GM21515 (cell line): ENCODE measurements at regions not wholly inside any gene's neighbourhood (a gene's known extent, or its start where the extent isn't known, plus 50 kb on each side); places are given as distances from the start of the nearest gene placed in this dataset.

Experiments
- ATAC-seq: cut with Tn5 transposase; IDR thresholded peaks from one replicate; pipeline ENCODE4 v1.9.1; 2021; ENCODE audit not compliant: unreplicated experiment

DNA sequence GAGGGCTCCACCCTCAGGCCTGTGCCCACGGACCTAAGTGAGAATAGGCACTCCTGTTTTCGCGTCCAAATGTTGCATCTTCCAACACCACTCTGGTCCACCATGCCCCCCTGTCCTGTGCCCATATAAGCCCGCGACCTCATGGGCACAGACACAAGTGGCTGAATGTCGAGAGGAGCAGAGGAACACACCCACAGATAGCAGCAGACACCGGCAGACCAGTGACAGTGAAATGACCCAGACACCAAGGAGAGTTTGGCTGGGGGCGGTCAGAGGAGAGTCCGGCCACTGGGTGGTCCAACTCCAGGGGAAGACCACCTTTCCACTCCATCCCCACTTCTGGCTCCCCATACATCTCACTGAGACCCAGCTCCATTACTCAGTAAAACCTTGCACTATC is 161.4 kb upstream of the DAB2 start:
- ATAC-seq: no peak

DNA sequence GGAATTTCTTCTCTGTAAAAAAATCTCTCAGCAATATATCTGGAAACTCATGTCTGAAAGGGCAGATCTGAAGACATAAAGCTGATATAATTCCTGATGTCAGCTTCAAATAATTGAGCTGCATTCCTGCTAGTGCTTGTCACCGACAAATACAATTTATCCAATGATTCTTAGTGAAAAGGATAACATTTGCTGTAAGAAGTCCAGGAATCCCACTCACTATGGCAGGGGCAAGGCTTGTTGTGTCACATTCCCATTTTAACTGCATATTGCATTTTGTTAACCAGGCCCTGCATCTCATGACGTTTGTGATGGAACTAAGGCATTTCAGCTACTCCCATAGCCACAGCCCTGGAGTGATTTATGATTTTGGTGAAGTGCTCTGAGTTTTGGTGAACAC is 160.1 kb upstream of the DAB2 start:
- ATAC-seq: no peak

DNA sequence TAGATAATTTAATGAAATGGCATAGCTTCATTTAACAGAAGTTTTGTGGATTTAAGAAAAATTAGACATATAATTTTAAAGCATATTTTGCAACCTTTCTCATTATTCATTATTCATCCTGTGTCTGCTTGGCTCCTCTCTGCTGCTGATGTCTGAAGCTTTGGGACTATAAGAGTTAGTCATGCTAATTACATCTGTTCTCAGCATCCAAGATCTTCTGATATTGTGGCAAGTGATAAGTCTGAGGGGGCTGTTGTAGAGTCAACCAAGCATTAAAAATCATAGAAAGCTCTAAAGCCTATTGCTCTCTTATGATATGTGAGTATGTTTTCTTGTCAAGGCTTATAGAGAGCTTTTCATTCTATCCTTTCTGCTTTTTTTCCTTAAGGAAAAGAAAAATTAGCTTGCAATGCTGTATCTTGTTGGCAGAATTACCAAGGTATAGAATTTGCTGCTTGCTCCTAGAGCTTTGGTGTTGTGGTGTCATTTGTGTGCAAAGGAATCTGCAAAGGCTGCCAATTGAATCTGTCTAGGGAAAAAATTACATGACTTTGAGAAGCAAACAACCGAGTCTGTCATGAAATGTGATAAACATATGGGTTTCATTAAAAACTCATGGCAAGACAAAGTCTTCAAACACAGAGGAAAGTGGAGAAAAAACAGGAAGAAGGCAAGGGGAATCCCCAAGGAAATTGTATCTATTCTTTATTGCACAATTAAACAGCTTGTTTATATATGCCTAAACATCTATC is 156.1 kb upstream of the DAB2 start:
- ATAC-seq: no peak

DNA sequence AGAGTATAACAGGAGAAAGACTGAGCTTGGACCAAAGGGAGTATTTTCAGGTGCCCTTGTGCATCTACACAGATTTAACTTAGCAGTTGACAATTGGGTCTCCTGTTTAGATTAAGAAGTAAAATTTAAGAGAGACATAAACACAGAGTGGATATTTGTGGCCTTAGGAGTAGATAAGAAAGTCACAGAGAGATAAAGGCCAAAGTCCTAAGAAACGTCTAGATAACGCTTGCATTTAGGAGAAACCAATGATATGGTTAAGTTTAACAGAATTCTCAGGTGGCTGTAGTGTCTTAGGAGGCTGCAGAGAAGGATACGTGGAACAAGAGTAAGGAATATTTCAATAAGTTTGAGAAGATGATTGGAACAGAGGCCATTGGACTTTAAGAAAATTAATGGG is 155.0 kb upstream of the DAB2 start:
- ATAC-seq: no peak

DNA sequence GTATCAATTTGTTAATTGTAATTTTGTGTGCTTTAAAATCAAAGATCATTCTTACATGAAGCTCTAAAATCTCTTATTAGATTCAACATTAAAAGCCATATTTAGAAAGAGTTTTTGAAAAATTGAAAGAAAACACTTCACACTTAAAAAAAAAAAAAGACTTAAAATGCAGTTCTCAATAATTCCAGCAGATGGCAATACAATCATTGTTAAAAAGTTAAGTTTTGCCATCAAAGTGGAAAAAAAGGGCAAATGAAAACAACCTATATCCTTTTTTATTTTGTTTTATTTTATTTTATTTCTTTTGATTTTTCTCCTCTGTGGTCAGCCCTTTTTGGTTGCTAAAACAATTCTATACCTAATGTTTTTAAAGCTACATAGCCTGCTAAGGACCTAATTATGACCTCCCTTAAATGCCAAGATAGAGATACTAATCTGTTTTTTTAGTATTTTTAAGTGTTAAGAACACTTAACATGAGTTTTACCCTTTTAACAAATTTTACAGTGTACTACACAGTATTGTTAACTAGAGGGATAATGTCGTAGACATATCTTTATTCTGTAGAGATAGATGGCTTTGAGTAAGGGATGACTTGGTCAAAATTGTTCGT is 154.2 kb upstream of the DAB2 start:
- ATAC-seq: no peak

DNA sequence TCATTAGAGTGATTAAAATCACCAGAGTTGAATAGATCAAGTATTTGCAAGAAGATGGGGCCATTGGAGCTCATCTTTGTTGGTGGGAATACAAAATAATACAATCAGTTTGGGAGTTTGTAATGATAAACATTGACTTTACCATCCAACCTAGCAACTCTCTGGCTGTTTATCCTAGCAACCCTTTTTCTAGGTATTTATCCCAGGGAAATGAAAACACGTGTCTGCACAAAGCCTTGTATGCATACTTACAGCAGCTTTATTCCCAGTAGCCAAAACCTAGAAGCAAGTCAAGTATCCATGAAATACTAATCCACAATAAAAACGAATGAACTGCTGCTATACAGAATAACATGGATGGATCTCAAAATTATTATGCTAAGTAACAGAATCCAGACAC is 152.7 kb upstream of the DAB2 start:
- no peak for ATAC-seq

DNA sequence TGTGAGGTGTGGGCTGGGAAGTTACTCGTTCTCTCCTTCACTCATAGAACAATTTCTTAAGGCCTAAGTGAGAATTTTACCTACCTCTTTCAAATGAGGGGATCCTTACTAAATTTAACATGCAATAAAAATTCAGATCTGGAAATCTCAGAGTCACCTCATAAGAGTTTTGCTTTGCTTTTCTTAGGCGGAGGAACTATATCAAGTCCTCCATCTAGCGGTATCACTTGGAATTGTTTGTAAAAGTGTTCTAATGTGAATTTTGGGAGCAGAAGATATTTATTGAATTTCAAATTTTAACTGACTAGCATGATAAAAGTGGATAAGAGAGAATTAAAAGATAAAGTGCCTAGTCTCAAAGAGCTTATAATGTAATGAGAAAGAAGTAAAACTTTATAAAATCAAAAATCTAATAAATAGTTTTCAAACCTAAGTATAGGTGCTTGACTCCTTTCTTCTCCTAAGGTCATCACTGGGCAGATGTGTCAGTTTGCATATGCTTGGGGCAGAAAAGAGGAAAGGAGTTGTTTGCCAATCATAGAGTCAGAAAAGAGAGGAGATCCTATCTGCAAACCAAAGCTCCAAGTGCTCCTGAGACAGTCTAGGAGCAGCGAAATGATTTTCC is 145.7 kb upstream of the DAB2 start:
- no peak for ATAC-seq

DNA sequence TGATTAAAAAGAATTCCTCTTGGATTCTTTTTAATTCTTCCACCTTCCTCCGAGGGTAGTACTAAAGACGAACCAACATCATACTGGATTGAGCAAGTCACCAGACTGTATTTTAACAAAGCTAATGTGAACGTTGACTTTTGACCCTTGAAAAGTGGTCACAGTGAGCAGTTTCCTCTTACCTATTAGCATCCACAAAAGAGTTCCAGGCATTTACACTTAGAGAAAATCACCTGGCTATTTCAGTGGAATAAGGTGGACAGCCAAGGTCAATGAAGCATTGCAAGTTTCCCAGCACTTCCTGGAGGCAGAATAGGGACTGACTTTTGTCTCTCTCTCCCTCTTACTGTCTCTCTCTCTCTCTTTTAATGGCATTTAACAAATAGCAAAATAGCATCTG is 145.1 kb upstream of the DAB2 start:
- ATAC-seq: no peak

DNA sequence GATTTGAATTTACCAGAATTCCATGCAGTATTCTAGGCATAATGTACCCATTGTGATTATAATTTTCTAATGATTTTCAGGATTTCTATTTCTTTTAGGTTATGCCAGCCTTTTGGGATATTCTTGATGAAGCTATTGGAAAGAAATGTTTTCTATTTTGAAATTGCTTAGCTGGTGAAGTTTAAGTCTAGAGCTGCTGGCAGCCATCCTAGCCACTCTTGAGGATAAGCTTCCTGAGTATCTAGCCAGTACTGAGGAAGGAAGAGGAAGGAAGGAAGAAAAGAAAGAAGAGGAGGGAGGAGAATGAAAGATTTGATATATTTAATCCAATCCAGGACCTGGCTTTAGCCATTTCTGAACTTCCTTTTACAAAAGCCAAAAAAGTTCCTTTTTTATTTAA is 142.1 kb upstream of the DAB2 start:
- ATAC-seq: no peak

DNA sequence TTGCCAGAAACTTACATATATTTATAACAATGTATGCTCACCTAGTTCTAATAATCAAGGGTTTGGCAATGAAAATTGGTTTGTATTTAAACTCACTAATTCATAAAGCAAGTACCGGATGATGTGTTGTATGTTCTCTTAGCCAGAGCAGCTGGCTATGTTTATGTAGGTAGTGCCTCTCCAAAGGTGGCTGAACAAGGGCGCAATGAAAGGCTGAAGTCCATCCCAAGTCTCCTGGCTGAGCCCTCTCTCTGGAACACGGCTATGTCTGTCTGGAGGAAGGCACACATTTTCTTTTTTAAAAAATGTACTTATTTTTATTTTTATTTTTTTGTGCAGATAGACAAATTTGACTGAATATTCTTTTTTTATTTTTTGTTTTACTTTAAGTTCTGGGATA is 141.2 kb upstream of the DAB2 start:
- no peak for ATAC-seq

DNA sequence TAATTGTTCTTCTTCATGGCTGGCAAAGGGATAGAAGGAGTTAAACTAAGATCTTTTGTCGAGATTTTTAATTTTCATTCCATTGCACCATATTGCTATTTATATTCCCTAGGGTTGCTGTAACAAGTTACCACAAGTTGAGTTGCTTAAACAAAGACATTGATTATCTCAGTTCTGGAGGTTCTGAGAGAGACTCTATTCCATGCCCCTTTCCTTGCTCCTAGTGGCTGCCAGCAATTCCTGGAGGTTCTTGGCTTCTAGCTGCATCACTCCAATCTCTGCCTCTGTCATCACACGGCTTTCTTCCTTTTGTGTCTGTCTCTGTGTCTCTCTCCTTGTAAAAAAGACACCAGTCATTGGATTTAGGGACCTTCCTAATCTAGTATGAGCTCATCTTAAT is 136.6 kb upstream of the DAB2 start:
- ATAC-seq: no peak

DNA sequence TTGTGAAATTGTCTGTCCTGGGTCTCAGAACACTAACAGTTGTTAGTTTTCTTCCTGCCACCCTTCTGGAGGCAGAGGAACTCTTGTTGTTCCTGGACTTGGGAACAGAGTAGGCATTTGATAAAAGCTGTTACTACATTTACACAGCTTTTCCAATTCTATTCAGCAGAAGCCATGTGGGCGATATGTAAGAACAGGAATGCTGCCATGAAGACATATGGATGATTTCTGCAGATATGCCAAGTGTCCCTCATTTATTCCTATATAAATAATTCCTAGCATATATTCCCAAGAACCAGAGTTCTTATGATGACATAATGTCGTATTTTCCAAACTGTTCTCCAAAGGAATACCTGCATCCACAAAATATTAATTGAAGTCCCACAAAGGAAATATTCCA is 135.9 kb upstream of the DAB2 start:
- ATAC-seq: no peak

DNA sequence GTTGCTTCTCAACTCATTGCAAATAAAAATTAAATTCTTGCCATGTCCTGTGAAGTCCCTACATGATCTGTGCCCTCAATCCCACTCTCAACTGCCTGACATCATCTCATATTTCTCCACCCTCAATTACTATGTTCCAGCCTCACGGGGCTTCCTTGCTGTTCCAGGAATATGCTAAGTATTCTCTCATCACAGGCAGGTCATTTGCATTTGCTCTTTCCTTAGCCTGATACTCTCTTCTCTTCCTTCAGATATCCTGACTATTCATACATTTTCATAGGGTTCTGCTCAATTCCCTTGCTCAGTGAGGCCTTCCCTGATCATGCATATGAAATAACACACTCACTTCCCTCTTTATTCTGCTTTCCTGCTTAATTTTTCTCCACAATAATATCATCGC is 135.1 kb upstream of the DAB2 start:
- ATAC-seq: no peak

DNA sequence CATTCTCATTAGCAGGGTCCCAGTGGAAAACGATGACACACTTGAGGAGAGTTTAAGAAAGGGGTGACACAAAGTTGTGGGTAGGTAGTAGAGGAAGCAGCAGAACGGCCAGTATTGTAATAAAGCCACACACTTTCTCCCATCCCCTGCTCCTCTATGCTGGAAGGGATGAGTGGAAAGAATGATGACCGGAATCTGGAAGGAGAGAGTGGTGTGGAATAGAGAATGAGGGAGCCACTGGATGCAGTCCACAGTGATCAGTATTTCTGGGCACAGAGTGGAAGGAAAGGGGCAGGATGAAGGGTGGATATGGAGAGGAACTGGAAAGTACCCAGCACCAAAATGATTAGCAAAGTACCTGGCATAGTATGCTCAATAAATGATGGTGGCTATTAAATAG is 133.8 kb upstream of the DAB2 start:
- ATAC-seq: no peak

DNA sequence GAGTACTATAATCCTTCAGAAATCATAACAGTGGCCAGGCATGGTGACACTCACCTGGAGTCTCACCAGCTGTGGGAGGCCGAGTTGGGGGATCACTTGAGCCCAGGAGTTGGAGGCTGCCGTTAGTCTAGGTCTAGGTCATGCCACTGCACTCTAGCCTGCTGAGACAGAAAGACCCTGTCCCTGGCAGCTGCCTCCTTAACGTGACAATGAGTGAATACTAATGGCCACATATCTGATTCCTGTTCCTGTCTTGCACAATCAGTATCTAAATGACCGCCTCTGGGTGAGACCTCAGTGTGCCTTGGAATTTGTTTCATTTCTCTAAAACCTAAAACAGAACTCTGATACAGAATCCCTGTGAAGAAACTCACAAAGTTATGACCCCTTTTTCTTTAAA is 131.0 kb upstream of the DAB2 start:
- ATAC-seq: no peak

DNA sequence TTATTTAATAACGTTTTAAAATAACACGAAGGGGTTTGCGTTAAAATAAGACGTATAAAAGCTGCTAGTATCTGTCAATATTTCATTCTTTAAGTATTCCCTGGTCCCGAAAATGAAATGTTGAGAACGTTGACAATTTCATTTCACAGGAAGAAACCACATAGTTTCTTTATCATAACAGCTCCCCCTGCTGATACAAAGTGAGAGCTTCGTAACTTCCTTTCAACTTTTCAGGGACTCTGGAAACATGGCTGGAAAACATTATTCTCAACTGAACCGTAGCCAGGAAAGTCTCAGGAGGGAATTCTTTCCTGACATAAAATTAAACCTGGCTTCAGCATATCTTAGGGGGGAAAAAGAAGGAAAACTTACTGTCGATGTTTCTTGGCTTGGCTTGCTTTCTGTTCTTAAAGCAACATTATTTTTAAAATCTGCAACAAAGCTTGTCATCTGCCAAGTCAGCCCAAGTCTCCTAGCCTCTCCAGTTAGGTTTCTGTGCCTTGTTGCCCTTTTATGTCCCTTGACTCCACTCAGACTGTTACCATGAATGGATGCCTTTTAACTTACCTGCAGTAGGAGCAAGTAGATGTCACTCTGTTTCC is 122.9 kb upstream of the DAB2 start:
- no peak for ATAC-seq

DNA sequence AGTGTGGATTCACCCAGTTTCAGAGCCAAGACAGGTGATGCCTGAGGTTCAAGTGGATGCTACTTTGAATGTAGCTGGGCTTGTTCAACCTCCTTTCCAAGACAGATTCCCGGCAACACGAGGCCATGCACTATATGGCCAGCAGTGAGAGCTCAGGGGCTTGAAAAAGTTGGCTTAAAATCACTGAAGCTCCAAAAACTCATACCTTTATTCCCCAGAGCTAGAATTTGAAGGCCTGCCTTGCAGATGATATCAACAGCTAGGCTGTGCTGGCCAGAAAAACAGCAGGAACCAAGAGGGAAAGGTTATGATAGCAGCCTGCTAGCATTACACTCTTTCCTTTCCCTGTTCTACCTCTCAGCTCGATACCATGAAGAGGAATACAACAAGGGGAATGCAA is 120.2 kb upstream of the DAB2 start:
- ATAC-seq: no peak

DNA sequence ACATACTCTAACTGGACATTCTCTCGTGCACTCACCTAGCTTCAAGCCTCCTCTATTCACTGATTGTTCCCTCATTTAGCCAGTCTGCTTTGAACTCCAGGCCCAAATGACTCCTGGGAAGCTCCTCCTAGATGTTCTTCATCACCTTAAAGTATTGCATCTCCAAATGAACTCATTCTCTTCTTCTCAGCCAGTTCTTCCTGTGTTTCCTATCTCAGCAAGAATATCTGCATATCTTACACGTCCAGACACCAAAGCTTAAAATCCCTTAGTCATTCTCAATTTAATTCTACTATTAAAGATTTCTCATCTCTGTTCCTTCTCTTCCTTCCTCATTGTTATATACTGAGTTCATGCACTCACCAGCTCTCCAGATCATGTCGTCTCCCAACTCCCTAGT is 118.6 kb upstream of the DAB2 start:
- ATAC-seq: no peak

DNA sequence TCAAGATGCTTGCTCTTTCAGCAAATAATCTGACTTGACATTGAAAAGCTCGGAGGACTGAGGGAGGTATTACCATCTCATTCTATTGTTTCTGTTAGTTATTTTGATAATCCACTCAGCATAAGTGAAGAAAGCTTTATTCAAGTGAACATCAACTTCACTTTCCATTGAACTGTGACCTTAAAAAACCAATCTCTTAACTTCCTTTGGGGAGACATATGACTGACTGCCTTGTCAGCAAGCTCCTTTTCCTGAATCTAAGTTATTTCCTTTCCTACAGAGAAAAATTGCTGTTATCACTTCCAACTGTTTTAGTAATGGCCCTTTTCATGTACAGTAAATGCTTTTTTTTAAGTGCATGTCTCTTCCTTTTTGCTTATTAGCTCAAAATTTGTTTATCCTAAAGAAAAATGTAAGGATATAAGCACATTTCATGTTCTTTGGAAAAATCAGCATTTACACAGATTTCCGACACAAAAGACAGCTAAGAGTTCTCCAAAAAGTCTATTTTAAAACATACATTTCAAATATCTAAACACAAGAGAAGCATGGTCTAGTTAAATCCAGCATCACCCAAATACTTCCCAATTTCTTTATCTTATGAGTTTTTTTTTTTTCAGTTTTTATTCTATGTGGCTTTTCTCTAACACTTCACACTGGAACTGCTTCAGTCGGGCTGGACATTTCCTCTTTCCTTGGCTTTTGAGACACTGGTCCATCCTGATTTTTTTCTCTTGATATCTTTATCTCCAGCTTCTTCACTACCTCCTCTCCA is 117.9 kb upstream of the DAB2 start:
- no peak for ATAC-seq

DNA sequence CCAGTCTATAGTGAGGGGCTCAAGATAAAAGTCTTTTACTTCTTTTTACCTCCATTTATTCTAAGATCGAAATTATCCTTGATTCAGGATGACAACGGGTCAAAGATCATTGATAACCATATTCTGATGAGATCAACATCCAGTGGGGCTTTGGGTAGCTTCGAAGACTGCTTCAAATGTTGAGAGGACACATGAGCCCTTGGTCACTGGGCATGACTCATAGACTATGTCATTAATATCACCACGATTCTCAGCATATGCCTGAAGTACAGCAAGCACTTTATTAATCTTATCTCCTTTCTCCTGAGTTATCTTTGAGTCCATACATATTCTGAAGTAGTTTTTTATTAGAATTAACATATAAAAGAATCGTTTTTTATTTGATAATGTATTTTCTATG is 117.1 kb upstream of the DAB2 start:
- no peak for ATAC-seq

DNA sequence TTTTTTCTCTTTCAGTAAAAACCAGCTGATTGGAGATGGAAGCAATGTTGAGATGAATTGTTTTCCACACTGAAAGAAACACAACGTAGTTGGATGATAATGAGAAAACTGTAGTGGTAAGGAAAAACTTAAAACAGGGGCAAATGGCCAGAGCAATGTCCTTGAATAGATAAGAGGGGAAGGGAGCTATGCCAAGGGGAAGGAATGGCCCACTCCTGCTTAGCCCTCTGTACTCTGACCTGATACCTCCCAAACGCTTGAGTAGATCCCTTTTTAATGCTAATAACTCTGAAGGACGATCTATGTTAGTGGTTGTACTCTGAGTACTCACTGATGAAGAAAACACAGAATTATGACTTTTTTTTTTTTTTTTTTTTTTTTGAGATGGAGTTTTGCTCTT is 114.7 kb upstream of the DAB2 start:
- no peak for ATAC-seq

DNA sequence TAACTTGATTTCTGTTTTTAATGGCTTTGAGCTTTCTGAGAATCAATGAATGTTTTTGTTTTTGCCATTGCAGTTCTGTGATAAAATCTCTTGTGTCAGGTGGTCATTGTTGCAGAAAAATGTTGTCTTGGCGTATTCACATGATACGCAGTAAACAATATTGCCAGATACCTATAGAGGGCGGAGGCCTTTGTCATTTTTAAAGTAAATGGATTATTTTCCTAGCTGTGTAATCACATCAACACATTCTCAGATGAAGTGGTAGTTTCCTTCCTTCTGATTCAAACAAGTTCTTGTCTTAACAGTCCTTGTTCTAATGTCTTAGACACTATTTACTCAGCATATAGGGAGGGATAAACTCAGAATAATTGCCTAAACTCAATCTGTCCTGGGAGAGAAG is 109.9 kb upstream of the DAB2 start:
- no peak for ATAC-seq
